NCI-H345 treated with DMSO at 0.1 percent for 48 hours (cell line): ENCODE measurements at regions not wholly inside any gene's neighbourhood (a gene's known extent, or its start where the extent isn't known, plus 50 kb on each side); places are given as distances from the start of the nearest gene placed in this dataset.

Experiments
- DNase-seq: peaks from one replicate; lab custom pipeline; 2025; ENCODE audit not compliant: unreplicated experiment; lab: John Stamatoyannopoulos, UW

- DNase-seq, result no peak
These were observed 103.3 kb upstream of the OSR1 start for GRCh38 chr2:19461504-19462255.

GRCh38 chr2:19460761-19461160 is 102.3 kb upstream of the OSR1 start:
- no peak for DNase-seq

- no peak for DNase-seq
These were observed 100.1 kb upstream of the OSR1 start for GRCh38 chr2:19458427-19459003.

- no peak for DNase-seq
These were observed 99.4 kb upstream of the OSR1 start for GRCh38 chr2:19457809-19458208.

- no peak for DNase-seq
These were observed 98.4 kb upstream of the OSR1 start for GRCh38 chr2:19456705-19457309.

GRCh38 chr2:19454125-19454524 is 95.7 kb upstream of the OSR1 start:
- no peak for DNase-seq

GRCh38 chr2:19442731-19443130 is 84.3 kb upstream of the OSR1 start:
- DNase-seq, result no peak

GRCh38 chr2:19439081-19439480 is 80.7 kb upstream of the OSR1 start:
- DNase-seq, result no peak

GRCh38 chr2:19435815-19436214 is 77.4 kb upstream of the OSR1 start:
- no peak for DNase-seq

- DNase-seq, result no peak
These were observed 76.0 kb upstream of the OSR1 start for GRCh38 chr2:19434413-19434812.

- no peak for DNase-seq
These were observed 68.5 kb upstream of the OSR1 start for GRCh38 chr2:19426941-19427340.

GRCh38 chr2:19426144-19426543 is 67.7 kb upstream of the OSR1 start:
- DNase-seq, result no peak

- no peak for DNase-seq
These were observed 67.0 kb upstream of the OSR1 start for GRCh38 chr2:19425419-19425818.

- DNase-seq, result no peak
These were observed 60.9 kb upstream of the OSR1 start for GRCh38 chr2:19419211-19419880.

- no peak for DNase-seq
These were observed 58.6 kb upstream of the OSR1 start for GRCh38 chr2:19416784-19417684.

- no peak for DNase-seq
These were observed 57.7 kb upstream of the OSR1 start for GRCh38 chr2:19416083-19416482.

GRCh38 chr2:19409046-19409445 is 50.6 kb upstream of the OSR1 start:
- no peak for DNase-seq

- DNase-seq, result no peak
These were observed 50.2 kb upstream of the OSR1 start for GRCh38 chr2:19408592-19408991.
